Gastrocnemius medialis (tissue), 4 donors: ENCODE measurements at regions not wholly inside any gene's neighbourhood (a gene's known extent, or its start where the extent isn't known, plus 50 kb on each side); places are given as distances from the start of the nearest gene placed in this dataset.

Experiments
- CTCF ChIP-seq, 5 experiments: fragments of 450-650 bp in 3 of 5; fragments of 200-600 bp in 2 of 5; sonication (generic) in 2 of 5; IDR thresholded peaks in 4 of 5; conservative IDR thresholded peaks in 1 of 5; 1 replicate in 4 of 5; 2 replicates in 1 of 5; pipeline ENCODE4 v1.5.1; 2016 to 2019; ENCODE audit warnings: antibody characterized with exemption in 5 of 5, mild to moderate bottlenecking in 3 of 5, moderate library complexity in 3 of 5
- POLR2A ChIP-seq, 2 donors: fragments of 450-650 bp; IDR thresholded peaks; one replicate each; pipeline ENCODE4 v1.6.1; 2017; ENCODE audit warnings: antibody characterized with exemption in 2 of 2, mild to moderate bottlenecking in 2 of 2, moderate library complexity in 2 of 2

DNA sequence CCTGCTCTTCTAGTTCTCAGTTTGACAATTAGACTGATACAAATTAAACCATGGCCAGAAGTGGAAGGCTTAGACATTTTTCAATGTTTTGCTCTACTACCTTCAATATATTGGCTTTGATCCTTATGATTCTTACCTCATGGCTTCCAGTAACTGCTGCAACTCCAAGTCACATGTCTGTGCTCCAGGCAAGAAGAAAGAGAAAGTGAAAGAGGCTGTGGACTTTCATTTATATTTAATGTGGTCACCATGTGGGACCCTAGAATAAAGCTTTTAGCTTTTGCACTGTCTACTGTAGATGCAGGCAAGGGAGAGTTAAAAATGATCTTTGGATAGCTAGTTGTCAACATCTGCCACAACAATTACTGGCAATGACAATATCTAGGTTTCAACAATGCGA is 214.3 kb upstream of the PDE3A start:
- no peak for TF ChIP-seq CTCF (IDR thresholded peaks at IDR 0.05 in 4 of 5, conservative IDR thresholded peaks at IDR 0.05 in 1 of 5)
- TF ChIP-seq POLR2A (IDR thresholded peaks at IDR 0.05) = no peak
